NCI-H187 (cell line): ENCODE measurements at regions not wholly inside any gene's neighbourhood (a gene's known extent, or its start where the extent isn't known, plus 50 kb on each side); places are given as distances from the start of the nearest gene placed in this dataset.
A peak's percentile ranks its signal among the peaks of the same experiment; 100 is the strongest.

ENCODE experiments used
- DNase-seq, 2 experiments: peaks; one replicate each; lab custom pipeline; 2025; lab: John Stamatoyannopoulos, UW

- DNase-seq = no peak
Observed at GRCh38 chr3:107992976-107993684, 97.7 kb downstream of the CD47 start.

DNA sequence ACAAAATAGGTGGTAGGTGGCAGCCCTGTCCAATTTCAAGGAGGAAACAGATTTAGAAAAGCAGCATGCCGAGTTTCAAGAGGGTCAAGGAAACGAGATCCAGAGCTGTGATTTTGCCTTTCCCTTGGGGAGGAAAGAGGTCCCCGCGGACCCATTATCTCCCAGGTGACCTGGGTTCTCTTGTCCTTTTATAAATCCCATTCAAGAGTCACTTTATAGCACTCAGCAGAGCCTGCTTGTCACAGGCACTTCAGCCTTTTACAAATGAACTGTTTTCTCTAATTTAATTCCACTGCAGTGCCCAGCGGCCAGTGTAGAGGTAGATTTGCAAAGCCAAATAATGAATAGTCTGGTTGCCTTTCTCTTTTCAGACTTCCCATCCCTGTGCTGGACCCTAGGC lies 99.9 kb downstream of the CD47 start:
- peak; percentile 33 to 41 for DNase-seq

DNA sequence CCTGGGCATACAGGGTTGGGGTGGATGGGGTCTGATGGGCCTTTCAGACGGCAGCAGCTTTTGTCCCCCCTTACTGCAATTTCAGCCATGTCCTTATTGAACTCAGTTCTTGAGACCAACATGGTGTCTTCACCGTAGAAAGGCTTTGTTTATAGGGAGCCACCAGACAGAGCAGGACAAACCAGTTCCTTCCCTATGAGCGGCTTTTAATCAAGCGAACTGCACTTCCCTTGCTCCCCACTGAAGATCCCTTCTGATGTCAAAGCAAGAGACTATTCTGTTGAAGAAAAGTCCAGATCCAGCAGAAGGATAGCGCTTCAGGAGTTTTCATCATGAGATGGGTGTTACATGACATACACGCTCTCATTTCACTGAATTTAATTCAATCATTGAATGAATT lies 100.4 kb downstream of the CD47 start:
- DNase-seq = no peak

GRCh38 chr3:107989661-107990060 lies 101.2 kb downstream of the CD47 start:
- DNase-seq = no peak

DNA sequence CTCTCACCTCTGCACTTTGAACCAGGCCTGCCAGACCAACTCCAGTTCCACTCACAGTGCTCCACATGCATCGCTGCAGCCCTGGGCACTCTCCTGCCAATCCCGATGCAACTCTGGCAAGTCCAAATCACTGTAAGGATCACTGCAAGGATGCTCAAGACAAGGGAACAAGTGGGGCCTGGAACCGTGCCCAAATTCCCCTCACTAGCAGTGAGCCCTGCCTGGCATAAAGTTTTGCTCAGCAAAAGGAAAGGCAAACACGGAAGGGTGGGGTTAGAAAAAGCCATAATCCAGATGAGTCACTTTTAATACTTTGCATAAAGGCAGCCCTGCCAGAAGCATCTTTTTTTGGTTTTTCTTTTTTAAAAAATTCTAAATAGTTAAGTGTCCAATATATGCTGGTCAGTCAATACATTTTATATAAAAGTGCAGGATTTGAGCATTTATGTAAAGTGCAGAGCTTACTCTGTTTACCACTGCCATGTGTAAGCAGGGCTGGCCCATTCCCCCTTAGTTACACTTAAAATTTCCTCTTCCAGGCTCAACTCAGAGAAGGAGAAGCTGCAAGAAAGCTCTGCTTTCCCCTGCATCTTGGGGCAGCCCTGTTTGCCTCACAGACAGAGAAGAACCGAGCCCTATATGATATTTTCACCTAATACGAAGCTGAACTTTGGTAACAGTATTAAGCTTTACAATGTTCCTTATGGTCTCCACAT lies 102.2 kb downstream of the CD47 start:
- no peak for DNase-seq

DNA sequence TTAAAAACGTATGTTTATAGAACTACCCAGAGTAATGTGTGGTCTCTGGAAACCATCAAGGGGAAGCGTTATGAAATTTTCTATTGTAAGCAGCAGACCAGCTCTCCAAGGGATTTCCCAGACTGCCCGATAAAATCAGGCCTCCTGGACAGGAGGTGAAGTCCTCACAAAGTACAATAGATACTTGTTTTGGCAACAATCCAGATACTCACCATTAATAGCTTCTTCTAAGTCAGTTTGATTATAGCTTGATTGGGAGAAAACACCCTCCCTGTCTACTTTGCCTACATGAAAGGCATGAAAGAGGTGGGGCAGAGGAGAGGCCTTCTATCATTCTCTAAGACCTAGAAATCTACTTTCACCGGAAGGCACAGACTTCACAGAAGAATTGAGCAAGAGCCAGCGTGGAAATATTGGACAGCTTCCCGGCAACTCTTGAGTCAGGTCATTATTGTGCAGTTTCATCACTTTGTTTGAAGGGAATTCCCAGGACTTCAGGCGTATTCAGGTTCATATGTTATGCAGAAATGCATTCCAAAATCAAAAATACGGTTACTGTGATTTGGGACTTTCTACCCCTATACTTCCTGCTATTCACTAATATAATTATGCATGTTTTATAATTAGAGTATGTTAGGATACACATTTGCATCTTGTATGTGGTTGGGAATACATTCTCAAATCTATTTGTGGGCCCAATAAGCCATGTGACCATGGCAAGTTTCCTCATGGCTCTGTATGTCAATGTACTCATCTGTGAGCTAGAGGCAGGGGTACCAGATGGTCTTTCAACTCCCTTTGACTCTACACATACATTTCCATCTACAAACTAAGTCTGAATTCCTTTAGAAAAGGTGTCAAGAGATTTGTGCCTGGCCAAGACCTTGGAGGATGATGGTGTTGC lies 103.5 kb downstream of the CD47 start:
- no peak for DNase-seq

- no peak for DNase-seq
Observed at GRCh38 chr3:107986505-107986904, 104.3 kb downstream of the CD47 start.

DNA sequence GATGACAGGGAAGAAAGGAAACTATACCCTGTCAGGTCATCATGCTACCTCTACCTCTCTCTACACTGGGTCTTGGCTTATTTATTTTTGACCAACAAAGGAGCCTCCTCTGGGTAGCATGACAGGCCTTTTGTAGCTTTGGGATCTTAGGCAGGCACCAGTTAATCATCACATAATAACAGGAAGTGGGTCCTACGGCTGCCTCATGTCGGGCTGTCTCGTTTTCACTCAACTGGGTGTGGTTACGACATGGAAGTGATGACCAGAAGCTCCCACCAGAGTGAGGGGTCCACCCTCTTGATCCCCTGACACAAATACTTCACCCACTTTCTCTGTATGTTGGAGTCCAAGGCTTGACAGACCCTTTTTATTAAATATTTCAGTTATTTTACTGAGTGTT lies 105.3 kb downstream of the CD47 start:
- DNase-seq = no peak

- no peak for DNase-seq
Observed at GRCh38 chr3:107983247-107983646, 107.6 kb downstream of the CD47 start.

- DNase-seq = no peak
Observed at GRCh38 chr3:107982165-107982564, 108.7 kb downstream of the CD47 start.

GRCh38 chr3:107981471-107982111 lies 109.2 kb downstream of the CD47 start:
- DNase-seq = no peak

DNA sequence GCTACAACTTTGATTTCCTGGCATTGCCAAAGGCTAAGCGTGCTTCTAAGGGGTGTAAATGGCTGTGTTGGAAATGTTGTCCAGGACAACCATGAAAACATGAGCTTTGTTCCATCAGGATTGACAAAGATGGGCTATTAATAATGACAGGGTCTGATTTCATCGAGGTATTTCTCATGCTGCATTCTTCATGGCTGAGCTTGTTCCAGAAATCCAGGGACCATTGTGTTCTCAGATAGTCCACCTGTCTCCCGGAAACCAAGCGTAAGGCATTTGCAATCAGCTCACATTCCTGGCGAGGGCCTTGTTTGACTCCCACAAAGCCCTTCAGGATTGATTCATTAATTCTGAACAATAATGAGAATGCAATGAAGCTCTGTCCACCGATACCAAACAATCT lies 111.3 kb downstream of the CD47 start:
- no peak for DNase-seq

DNA sequence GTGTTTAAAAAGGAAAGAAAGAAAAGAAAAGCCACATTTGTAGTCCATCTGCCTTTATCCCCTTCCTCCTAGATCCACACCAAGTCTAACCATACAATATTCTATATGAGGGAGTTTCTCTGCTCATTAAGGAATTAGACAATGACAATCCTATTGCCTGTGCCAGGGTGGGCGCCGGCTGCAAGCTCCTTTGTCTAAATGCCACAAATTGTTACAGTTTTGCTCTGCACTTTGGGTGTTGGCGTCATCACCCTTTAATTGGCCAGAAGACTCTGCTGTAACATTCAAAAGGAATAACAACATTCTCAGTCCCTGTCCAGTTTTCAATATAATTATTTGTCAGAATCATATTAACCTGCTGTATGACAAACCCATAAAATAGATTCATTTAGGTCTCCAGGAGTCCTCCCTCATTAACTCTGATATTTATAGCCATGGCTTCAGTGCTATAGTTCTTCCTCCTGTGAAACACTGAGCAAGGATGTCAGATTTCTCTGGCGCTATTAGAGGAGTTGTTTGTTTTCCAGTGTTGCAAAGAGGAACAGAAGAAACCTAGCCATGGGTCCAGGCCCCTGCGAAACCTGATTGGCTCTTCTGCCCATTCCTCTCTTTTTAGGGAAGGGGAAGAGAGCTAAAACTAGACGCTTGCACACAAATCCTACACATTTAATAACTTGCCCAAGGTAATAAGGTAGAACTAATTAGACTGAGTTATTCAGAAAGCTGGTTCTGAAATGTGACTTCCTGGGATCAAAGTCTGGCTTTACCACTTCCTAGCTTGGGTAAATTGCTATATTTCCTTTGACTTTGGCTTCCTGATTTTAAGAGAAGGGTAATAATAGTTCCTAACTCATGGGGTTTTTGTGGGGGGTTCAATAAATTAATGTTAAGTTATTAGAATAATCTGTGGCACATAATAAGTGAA lies 112.4 kb downstream of the CD47 start:
- no peak for DNase-seq

GRCh38 chr3:107977221-107978130 lies 113.4 kb downstream of the CD47 start:
- no peak for DNase-seq

DNA sequence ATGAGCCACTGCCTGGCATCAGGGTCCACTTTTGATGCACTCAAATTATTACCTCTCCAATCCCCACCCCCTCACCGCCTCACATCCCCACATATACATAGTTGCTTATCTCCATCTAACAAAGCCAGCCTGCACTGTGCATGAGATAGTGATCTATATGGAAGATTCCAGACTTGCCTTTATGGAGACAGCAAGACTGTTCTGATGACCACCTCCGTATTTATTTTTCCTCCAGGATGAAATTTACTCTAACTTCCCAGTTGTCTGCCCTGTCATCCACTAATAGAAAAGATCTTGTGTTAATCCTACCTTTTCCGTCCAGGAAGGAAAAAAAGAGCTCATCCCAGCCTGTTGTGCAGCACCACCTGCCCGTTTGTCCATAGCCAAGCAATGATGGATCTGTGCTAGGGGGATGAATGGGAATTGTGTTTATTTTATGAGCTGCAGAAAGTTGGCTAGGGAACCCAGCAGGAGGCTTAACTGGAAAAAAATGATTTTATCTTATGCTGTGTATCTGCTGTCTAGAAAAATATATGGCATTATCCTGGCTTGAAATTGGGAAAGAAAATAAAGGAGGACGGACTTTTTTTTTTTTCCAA lies 114.5 kb downstream of the CD47 start:
- DNase-seq = no peak

DNA sequence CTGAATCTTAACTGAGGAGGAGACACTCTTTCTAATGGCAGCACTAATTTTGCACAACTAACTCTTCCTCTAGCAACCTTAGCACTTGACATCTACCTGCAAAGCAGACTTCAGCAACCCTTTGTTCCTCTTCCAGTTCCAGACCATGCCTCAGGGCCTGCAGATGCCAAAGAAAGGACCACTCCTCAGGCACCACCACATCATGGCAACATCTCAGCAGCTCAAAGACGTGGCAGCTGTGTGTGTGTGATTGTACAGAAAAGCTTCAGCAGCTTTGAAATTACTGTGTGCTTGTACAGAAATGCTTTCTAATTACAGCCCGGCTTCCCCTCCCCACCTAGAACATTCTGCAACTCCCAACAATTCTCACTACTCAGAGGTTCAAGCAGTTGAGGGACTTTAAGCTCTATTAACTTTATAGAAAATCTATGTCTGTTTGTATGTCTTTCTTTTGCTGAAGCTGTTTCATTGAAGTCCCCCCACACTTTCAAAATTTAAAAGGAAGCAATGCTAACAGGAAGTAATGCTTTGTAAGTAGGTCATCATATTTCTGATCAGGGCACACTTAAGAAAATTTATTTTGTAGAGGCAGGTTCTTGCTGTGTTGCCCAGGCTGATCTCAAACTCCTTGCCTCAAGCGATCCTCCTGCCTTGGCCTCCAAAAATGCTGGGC lies 115.2 kb downstream of the CD47 start:
- no peak for DNase-seq

- no peak for DNase-seq
Observed at GRCh38 chr3:107973961-107974360, 116.9 kb downstream of the CD47 start.

DNA sequence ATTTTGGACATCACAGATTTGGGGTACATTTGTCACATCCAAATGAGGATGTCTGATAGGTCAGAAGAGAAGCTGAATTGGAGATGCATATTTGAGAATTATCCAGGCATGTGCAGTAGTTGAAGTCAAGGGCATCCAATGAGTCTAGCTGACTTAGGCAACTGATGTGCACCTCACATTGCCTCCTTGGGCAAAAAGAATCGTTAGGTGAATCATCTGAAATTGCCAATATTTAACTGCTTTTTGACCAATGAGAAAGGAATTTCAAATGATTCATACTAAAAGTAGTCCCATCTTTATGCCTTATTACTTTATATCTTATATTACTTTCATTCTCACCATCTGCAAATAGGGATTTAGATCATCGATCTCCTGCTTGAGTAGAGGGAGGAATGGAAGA lies 117.7 kb downstream of the CD47 start:
- no peak for DNase-seq

GRCh38 chr3:107970993-107971580 lies 119.7 kb downstream of the CD47 start:
- no peak for DNase-seq
